ENCODE measurements at regions not wholly inside any gene's neighbourhood (a gene's known extent, or its start where the extent isn't known, plus 50 kb on each side); places are given as distances from the start of the nearest gene placed in this dataset.

DNA sequence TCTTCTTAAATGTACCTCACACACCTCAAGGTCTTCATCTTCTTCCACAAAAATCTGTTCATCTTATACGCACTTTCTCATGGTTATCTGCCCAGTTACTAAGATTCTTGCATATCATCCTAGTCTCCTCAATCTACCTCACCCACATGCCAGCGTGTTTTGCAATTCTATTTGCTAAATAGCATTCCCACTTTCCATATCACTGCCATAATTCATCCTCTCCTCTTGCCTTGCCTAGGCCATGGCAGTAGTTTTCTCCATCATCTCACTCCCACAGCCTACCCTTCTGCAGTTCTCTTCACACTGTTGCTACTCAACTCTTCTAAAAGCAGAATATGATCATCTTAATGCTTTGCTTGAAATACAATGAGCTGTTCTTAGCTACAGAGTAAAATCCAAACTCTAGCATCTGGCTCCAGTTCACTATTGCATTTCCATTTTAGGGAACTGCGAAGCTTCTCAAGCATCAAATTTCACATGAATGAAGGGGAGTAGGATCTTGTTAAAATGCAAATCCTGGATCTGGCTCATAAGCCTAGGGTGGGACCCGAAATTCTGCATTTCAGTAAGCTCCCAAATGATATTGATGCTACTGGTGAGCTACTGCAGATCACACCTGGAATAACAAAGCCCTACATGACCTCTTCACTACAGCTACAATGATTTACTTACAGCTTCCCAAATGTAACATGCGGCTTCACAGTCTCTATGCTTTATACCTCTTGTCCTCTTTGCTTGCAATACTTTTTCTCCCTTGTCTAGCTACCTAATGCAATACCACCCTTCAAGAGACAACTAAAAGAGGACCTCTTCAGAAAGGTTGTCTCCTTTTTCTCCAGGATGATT is 293.9 kb downstream of the SATB2 start:
- DNase-seq (ENCODE audit: low read depth in 1 of 2, low spot score in 1 of 2): no peak
- no peak for TF ChIP-seq JUND (IDR thresholded peaks at IDR 0.05; ENCODE audit: low read depth)
- in situ Hi-C loops (cut with HindIII; ENCODE audit: low pct_unique_long_range_greater_than_20kb, low sequenced_read_pairs): no loop called here

DNA sequence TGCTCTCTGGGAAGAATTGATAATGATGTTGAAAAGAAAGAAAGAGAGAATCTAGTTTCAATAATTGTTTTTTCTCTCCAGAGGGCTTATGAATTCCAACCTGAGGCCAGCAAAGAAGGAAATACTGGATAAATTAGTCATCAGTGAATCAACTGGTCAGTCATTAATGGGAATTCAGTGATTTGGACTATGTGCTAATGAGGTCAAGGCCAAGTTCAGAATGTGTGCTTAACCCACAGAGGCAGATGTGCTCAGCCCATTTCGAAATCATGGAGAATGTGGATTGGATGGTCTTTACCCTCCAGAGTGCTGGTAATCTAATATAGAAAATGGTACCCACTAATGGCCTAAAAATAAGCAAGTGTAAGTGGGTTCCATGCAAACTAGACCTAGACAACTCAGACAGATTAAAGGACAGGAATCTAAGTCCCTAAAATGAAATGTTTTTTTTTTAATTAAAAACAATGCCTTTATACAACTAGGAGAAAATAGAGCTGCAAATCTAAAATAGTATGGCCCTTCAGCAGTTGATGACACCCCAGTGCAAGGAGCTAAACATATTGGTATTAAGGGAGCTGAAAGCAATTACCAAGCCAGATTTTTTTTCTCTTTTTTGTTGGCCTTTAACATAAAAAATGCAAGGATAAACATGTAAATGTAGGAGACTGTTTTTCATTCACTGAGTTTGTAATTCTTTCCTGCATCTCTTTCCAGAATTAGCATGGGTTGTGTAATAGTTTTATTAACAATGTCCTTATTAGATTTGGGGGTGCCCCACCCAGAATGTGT is 296.9 kb downstream of the SATB2 start:
- in situ Hi-C loops (cut with HindIII; ENCODE audit: low pct_unique_long_range_greater_than_20kb, low sequenced_read_pairs): no loop called here
- no peak for DNase-seq (ENCODE audit: low read depth in 1 of 2, low spot score in 1 of 2)
- no peak for TF ChIP-seq JUND (IDR thresholded peaks at IDR 0.05; ENCODE audit: low read depth)

DNA sequence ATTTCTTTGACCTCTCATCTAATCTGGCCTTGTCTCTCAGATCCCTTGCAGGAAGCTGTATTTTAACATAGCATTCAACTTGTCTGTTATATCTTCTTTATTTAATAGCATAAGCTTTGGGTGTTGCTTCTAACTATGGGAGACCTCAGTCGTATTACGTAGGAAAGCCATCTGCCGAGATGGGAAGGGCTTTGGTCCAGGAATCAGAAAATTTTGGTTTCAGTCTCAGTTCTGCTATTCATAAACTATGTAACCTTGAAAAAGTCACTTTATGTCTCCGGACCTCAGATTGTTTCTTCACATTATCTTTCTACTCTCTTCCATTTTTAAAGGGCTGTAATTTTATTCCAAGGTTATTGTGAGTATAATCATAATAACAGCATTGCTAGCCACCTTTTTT is 297.7 kb downstream of the SATB2 start:
- no peak for TF ChIP-seq JUND (IDR thresholded peaks at IDR 0.05; ENCODE audit: low read depth)
- no peak for DNase-seq (ENCODE audit: low read depth in 1 of 2, low spot score in 1 of 2)

DNA sequence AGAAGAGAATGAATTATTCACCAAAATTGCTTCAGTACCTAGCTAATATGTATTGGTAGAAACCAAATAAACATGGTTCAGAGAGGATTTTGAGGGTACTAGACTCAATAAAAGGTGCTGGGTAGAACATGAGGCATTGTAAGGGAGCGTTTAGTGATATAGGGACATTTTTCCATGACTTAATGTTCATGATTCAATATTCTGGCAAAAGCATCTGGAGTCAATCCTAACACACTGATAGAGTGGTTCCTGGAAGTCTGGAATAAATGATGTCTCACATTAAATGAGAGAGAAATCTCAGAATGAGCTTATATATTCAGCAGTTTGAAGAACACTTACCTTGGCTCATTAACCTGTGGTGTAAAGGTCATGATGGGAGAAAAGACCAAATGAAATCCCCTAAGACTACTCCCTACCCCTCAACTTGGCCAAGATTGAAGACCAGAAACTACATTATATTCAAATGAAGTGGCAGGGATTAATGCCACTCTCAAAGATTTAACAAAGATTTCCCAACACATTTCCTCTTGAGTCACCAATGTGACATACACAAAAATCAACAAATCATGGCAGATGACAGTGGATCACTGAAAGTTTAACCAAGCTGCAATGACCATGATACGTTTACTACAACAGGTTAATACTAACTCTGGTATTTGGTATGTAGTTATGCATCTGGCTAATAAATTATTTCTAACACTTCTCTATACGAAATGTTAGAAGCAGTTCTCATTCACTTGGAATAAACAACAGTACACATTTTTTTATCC is 309.5 kb downstream of the SATB2 start:
- DNase-seq (ENCODE audit: low read depth in 1 of 2, low spot score in 1 of 2): no peak
- TF ChIP-seq JUND (IDR thresholded peaks at IDR 0.05; ENCODE audit: low read depth): no peak
- in situ Hi-C loops (cut with HindIII; ENCODE audit: low pct_unique_long_range_greater_than_20kb, low sequenced_read_pairs): no loop called here

More for the DNA sequence above, 297.7 kb downstream of the SATB2 start:
- in situ Hi-C loops (cut with HindIII; ENCODE audit: low pct_unique_long_range_greater_than_20kb, low sequenced_read_pairs): no loop called here

DNA sequence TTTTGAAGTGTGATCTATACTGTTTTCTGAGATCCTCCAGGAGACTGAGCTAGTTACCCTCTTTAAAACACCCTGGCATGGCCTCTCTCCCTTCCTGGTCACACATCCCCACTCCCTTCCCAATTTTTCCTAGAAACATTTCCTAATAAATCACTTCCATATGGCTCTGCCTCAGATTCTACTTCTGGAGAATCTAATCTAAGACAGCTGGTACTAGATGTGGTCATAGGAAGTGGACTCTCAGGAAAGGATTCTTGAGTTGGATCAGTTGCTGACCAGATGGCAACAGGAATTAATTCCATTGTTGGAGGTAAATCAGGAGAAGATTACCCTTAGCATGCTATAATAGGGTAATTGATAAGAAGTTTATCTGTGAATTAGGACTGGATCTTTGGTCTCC is 310.5 kb downstream of the SATB2 start:
- DNase-seq (ENCODE audit: low read depth in 1 of 2, low spot score in 1 of 2): no peak
- in situ Hi-C loops (cut with HindIII; ENCODE audit: low pct_unique_long_range_greater_than_20kb, low sequenced_read_pairs): no loop called here
- no peak for TF ChIP-seq JUND (IDR thresholded peaks at IDR 0.05; ENCODE audit: low read depth)

DNA sequence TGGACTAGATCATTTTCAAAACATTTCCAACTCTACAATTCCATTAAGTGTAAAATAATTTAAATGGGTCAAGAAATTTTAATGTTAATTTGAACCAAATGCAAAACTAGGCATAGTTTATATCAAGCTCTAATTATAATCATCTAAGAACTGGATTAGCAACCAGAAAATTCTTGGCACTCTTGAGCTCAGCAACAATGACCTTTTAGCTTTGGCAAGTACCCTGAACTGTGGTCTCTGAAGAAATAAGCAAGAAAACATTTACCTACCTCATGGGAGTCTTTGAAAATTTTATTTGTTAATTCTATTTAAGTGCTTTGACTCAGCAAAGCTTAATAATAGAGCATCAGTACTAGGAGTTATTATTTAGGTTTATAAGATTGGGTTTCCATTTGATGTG is 313.2 kb downstream of the SATB2 start:
- in situ Hi-C loops (cut with HindIII; ENCODE audit: low pct_unique_long_range_greater_than_20kb, low sequenced_read_pairs): no loop called here
- no peak for DNase-seq (ENCODE audit: low read depth in 1 of 2, low spot score in 1 of 2)
- no peak for TF ChIP-seq JUND (IDR thresholded peaks at IDR 0.05; ENCODE audit: low read depth)

DNA sequence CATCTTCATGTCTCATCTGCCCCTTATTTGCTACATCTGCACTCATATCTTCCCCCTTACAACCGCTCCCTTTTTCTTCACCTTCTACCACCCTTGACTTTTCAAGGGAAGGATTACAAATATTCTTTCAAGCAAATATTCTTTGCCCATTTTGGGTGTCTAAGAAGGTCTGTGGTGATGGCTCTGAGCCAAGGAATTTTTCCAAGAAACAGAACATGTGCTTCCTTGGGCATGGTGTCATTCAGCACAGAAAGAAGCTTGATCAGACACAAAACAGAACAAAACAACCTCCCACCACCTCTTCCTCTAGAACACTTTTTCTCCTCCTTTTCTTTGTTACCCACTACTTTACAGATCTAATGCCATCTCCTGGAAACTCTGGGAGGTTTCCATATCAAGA is 313.7 kb downstream of the SATB2 start:
- in situ Hi-C loops (cut with HindIII; ENCODE audit: low pct_unique_long_range_greater_than_20kb, low sequenced_read_pairs): no loop called here
- no peak for TF ChIP-seq JUND (IDR thresholded peaks at IDR 0.05; ENCODE audit: low read depth)
- DNase-seq (ENCODE audit: low read depth in 1 of 2, low spot score in 1 of 2): no peak

DNA sequence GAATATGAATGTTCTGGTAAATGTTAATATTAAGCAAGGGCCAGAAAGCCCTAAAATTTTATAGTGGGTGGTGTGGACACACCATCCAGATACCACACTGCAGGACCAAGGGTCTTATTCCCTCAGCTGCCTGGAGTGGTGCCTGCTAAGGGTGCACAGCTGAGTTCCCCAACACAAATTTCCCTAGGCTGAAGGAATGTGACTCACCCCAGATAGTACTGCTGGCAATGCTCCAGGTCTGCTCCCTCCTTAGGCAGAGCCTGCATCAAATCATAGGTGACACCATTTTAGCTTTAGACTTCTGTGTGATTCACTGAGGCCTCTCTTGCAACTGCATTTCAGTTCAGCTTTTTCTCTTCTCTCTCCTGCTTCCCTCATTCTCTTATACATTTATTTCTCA is 321.1 kb downstream of the SATB2 start:
- in situ Hi-C loops (cut with HindIII; ENCODE audit: low pct_unique_long_range_greater_than_20kb, low sequenced_read_pairs): no loop called here
- TF ChIP-seq JUND (IDR thresholded peaks at IDR 0.05; ENCODE audit: low read depth): no peak
- DNase-seq (ENCODE audit: low read depth in 1 of 2, low spot score in 1 of 2): no peak

DNA sequence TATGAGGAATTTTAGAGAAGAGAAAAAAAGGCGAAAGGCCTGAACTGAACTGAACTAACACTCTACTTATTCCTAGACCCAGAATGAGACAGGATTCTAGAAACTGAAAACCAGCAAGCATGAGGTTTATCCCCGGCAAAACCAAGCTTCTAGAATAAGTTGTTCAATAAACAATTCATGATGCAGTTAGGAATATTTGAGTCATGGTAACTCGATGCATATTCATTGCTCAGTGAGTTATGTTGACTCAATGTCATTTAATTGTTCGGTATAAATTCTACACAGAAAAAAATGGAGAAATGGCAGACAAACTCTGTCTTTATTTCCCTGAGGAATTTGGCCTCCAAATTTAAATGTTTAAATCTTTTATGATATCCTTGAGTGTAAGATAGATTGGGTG is 321.5 kb downstream of the SATB2 start:
- in situ Hi-C loops (cut with HindIII; ENCODE audit: low pct_unique_long_range_greater_than_20kb, low sequenced_read_pairs): no loop called here
- no peak for TF ChIP-seq JUND (IDR thresholded peaks at IDR 0.05; ENCODE audit: low read depth)

DNA sequence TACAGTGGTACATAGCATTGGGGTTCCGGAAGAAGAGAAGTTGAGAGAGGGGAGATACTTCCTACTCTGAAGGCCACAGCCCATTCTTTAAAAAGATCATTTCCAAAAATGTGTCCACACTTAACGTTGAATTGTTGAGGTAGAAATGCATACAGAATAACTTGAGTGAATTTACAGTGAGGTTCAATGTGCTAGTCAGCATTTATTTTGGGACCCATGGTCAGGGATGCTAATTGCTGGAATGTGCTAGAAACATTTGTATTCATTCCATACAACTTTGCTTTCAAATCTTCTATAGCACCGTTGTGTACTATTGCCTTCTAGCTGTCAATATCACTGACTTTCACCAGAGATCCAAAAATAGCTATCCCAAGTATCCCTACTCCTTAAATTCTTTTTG is 325.9 kb downstream of the SATB2 start:
- no peak for DNase-seq (ENCODE audit: low read depth in 1 of 2, low spot score in 1 of 2)
- in situ Hi-C loops (cut with HindIII; ENCODE audit: low pct_unique_long_range_greater_than_20kb, low sequenced_read_pairs): no loop called here
- no peak for TF ChIP-seq JUND (IDR thresholded peaks at IDR 0.05; ENCODE audit: low read depth)

More for the DNA sequence above, 321.5 kb downstream of the SATB2 start:
- DNase-seq (ENCODE audit: low read depth in 1 of 2, low spot score in 1 of 2): no peak

DNA sequence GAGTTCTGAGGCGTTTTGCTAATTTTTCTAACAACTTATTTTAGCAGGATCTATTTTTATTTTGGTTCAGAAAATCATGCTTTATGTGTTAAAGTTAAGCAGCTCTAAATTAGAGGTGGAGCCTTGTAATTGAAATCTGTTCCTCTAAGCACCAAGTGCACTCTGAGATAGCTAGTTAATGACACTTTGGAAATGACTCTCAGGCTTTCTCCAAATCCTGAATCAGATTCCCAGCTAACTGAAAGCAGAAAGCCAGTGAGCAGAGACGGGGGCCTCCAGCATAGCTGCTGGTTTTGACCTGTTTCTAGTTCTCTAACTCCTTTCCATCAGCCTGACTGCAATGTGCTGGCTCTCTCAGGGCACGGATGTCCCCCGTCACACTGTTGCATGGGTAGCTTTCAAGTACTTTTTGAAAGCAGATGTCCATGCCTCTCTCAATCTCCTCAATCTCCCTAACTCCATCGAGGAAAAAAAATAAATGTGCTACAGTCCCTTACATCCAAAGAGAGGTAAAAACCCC is 326.5 kb downstream of the SATB2 start:
- no peak for DNase-seq (ENCODE audit: low read depth in 1 of 2, low spot score in 1 of 2)
- in situ Hi-C loops (cut with HindIII; ENCODE audit: low pct_unique_long_range_greater_than_20kb, low sequenced_read_pairs): no loop called here
- no peak for TF ChIP-seq JUND (IDR thresholded peaks at IDR 0.05; ENCODE audit: low read depth)

DNA sequence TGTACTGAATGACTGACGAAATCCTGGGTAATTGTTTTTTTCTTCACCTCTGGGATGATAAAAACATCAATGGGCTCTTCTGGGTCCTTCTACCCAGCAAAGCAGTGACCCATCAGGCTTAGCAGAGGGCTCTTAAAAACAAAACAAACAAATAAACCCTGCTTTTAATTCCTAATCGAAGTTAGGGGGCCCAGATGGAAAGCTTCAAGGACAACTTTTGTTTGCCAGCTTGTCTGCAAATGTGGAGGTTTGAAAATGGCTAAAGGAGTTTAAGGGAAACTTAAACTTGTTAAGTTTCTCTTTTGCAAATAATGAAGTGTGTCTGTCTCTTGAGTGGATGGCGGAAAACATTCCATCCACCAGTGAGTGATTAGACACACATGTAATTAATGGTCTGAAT is 327.2 kb downstream of the SATB2 start:
- in situ Hi-C loops (cut with HindIII; ENCODE audit: low pct_unique_long_range_greater_than_20kb, low sequenced_read_pairs): no loop called here
- no peak for DNase-seq (ENCODE audit: low read depth in 1 of 2, low spot score in 1 of 2)
- no peak for TF ChIP-seq JUND (IDR thresholded peaks at IDR 0.05; ENCODE audit: low read depth)

All from T47D (cell line).